Body of pancreas (tissue), 4 donors: ENCODE measurements at regions not wholly inside any gene's neighbourhood (a gene's known extent, or its start where the extent isn't known, plus 50 kb on each side); places are given as distances from the start of the nearest gene placed in this dataset.

ENCODE experiments used
- CTCF ChIP-seq, 7 experiments: fragments of 450-650 bp in 4 of 7; fragments of 200-600 bp in 3 of 7; sonication (generic) in 3 of 7; IDR thresholded peaks; one replicate each; pipeline ENCODE4 v1.5.1; 2016 to 2019; ENCODE audit warnings: antibody characterized with exemption in 7 of 7
- POLR2A ChIP-seq, 3 donors: fragments of 450-650 bp; IDR thresholded peaks; one replicate each; pipeline ENCODE4 v1.6.1; 2016; ENCODE audit warnings: antibody characterized with exemption in 3 of 3, mild to moderate bottlenecking in 2 of 3

DNA sequence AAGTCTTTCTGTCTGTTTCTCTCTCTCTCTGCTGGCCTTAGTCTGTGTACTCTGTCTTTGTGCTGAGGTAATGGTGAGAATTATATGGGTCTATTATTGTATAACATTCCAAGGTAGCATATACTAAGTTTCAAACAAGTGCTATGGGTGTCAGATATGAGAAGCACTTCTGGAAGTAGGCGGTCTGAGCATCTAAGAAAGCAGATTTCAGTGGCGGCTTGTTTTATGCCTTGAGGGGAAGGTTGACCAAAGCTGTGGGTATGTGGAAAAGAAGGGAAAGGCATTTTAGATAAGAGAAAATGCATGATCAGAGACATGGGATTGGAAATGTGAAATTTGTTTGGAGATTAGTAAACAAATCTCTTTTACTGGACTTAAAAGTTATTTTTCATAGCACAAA is 348.5 kb downstream of the RFC3 start:
- TF ChIP-seq CTCF (IDR thresholded peaks at IDR 0.05) (no peak), POLR2A (IDR thresholded peaks at IDR 0.05) (no peak)
